Endometrium (tissue), 2 donors: ENCODE measurements at regions not wholly inside any gene's neighbourhood (a gene's known extent, or its start where the extent isn't known, plus 50 kb on each side); places are given as distances from the start of the nearest gene placed in this dataset.
"Not testable (repeated sequence)": the region's sequence is repeated elsewhere in the genome, so short reads cannot be mapped to it uniquely, and the experiment has no call there.

Experiments used
- FAIRE-seq: peaks from 2 replicates; lab custom pipeline; 2012; peaks lifted over from hg19 to GRCh38; lab: Jason Lieb, UNC
- donor health status: control.
- donor health status: control.

DNA sequence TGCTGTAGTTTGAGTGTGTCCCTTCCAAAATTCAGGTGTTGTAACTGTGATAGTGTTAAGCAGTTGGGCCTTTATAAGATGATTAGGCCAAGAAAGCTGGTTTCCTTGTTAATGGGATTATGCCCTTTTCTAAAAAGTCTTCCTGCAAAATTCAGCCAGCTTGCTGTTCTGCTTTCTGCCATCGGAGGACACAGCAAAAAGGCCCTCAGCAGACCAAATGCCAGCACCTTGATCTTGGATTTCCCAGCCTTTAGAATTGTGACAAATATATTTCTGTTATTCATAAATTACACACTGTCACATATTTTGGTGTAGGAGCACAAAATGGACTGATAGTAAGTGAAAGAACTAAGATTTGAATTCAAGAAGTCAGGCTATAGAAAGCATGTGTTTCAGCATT, 203.2 kb downstream of the IZUMO3 start:
- no peak for FAIRE-seq

DNA sequence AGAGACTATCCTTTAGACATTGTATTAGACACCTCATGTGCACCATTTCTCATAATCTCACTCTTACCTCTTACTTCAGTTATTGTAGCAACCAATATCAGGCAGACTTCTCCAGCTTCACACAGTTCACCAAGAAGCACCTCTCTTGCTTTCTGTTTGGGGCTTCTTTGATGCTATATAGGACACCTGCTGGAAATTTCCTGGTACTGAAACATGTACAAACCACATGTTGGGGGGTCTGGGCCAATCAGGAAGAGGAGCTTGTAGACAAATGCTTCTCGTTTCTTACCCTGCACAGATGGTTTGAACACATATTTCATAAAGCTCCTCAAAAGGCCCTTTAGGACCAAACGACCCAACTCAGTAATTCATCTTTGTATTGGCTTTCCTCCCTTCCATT, 212.1 kb downstream of the IZUMO3 start:
- FAIRE-seq, result no peak

DNA sequence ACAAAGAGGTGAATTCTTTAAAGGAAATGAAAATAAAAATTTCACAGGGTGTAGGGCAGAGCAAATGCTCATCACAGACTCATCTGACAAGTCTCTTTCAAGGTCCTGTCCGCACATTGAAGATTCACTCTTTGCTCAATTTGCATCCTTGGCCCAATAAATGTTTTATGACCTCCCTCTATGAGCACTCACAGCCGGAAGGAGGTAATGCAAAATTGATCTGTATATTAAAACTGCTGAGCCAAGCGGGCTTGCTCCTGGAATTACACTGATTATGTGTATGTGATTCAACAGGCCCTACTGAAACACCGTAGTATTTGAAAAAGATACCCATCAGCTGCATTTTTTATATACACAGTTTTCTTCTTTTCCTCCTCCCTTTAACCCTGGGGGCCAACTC, 246.8 kb downstream of the IZUMO3 start:
- FAIRE-seq, result no peak

DNA sequence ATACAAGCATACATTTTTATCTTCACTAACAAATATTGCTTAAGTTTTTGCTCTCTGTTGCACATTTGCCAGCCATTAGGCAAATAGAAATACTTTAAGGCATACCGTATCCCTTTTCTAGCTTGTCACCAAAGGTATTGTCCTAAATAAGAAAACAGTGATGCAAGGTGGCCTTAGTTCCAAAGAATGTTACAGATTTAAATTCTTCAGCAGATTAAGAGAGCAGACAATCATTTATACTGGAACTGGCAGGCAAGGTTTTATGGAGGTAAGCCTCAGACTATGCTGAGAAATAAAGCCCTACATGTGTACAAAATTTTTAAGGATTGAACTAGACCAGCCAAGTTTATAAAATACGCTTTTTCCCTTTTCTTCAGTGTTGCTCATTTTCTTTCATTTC, 247.8 kb downstream of the IZUMO3 start:
- no peak for FAIRE-seq

DNA sequence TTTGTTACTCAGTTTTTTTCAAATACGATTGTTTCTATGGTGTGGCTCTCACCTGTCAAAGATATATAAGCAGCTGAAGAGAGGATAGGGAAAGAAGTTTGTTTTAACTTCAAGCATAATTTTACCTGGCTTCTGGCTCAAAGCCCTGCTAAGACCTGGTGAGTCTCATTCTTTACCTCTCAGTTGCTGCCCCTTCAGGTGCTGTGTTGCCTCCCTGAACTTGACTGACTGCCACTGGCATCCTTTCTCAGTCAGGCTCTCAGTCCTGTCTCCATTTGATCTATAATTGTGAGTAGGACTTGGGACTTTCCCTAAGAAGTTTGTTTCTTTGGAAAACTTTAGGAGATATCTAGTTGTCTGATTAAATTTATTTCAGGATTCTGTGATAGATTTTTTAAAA, 249.6 kb downstream of the IZUMO3 start:
- no peak for FAIRE-seq

DNA sequence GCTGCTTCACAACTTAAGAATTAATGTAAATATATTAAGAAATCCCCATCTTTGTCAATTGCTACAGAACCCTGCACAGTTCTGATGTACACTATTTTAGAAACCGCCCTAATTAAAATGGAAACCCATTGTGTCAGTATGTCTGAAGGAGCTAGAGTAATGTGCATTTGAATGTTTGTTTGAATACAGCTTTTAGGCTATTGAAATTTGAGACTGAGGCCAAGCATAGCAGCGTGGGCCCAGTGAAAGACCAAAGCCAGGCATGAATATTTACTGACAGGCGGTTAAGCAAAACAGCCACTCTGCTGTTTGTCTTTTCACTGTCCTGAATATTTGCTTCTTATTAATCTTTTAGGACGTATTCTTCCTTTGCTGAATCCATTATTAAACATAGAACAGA, 252.3 kb downstream of the IZUMO3 start:
- no peak for FAIRE-seq

DNA sequence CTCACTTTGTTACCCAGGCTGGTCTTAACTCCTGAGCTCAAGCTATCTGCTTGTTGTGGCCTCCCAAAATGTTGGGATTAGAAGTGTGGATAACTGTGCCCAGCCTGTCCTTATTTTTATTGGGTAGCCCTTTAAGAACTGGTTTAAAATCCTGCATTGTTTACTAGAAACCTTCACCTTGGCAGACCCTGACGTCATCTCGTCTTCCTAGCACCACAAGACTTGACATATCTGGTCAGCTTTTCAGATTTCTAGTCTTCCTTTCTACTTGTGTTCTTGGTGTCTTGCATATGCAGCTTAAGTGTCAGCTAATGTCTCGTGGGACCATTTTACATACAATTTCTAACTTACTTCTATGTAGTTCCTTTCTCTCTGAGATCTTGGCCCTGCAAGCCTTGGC, 258.9 kb downstream of the IZUMO3 start:
- FAIRE-seq, result no peak

DNA sequence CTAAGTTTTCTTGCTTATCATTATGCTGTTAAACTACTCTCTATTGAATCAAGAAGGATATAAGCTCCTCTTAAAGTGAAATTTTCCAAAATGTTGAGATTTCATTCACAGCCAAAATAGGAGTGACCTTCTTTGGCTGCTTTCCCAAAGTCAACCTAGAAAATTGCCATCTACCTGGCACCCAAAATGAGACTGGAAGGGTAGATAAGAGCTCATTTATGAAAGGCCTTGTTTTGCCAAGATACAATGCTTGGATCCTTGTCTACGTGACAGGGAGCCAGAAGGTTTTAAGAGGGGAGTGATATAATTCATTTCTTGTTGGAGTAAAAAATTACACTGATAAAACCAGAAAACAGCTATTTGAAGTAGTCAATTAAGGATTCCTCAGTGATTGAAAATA, 287.1 kb downstream of the IZUMO3 start:
- FAIRE-seq, result no peak

DNA sequence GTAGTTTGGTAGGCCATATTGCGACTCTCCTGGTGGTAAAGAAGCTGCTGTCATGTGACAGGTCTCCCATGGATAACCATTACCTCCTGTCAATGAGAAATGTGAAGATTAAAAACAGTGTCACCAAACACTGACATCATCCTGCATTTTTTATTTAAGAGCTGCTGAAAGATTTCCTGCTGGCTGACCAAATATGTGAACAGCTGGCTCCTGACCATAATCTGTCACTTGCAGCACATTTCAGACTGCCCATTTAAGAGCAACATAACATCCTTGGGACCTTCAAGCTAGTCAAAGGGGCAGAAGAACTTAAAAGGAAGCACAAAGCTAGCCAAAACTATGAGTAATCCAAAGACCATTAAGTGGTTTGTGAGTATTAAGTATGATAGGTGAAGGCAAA, 288.0 kb downstream of the IZUMO3 start:
- FAIRE-seq, result no peak

DNA sequence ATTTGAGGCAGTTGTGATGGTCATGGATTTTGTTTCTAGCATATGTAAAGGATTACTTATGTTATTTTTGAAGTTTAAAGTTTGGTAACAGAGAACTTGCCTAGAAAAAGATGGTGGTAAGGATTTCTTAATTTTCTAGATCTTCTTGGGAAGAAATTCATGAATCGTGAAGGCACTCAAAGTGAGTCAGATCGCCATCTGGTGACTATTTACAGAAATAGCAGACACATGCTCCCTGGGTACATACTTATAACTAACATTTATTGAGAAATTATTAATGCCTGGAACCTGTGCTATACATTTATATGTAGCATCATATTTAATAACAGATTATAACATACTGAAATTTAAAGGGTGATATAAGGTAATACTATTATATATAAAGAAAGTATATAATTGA, 299.7 kb downstream of the IZUMO3 start:
- no peak for FAIRE-seq

DNA sequence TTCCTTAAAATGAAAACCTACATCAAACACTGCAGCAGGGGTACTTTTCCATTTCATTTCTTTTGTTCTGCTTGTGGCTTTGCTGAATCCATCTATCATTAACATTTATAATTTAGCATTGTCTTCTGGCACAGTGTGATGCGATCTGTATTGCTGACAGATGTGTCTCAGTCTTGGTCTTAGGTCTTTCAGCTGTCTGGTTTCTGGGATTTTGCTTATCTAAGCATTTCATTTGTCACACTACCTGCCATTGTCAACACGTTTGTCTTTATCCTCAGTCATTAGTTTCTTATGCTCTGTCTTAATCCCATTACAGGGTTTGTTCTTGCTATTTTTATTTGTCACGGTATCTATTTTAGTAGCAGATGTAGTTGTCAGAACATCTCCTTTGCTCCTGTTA, 303.1 kb downstream of the IZUMO3 start:
- no peak for FAIRE-seq

DNA sequence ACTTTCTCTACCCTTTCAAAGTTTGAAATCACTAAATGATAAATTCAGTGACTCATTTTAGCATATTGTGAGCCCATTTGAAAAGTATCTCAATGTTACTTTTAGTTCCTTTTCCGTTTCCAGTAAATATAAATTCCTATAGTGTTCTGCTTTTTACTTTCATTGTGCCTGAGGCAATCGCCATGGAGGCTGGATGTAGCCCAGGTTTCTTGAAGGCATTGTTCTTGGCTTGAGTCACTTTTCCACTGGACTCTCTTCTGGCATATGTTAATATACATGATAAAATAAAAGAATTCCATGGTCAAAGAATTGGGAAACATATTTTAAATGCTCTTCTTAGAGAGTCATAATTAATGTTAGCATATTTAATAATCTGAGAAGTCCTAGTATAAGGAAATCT, 327.0 kb downstream of the IZUMO3 start:
- no peak for FAIRE-seq

DNA sequence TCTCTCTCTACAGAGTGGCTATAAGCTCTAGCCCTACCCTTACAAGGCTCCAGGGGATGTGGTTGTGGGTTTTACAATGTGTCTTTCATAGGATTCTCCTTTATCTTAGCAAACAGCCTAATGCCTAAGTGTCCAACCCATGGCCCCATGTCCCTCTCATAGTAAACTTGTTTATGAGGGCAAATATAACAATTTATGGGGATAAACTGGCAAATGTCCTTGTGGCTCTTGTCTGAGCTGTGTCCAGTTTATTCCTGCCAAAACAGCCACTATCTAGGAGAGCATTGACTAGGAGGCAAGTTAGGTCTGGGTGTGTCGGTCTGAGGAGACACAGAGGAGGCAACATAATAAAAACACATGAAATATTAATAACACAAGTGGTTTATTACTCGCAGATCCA, 335.1 kb downstream of the IZUMO3 start:
- no peak for FAIRE-seq

DNA sequence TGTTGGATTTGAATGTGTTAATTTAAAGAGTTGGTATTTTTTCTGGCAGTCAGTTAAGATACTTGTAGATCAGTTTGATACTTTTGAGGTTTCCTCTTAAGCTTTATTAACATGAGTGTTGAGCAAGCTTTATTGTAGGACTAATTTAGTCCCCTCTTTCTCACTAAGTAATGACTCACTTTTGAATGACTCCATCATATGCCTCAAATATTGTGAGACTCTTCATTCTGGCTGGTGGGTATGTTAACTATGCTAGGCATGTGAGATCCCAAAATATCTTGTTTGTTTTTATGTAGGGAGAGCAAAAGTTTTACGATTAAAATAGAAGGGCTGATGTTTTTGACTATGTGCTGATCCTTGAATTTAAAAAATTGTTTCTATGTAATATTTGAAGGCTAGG, 355.7 kb downstream of the IZUMO3 start:
- FAIRE-seq, result no peak

DNA sequence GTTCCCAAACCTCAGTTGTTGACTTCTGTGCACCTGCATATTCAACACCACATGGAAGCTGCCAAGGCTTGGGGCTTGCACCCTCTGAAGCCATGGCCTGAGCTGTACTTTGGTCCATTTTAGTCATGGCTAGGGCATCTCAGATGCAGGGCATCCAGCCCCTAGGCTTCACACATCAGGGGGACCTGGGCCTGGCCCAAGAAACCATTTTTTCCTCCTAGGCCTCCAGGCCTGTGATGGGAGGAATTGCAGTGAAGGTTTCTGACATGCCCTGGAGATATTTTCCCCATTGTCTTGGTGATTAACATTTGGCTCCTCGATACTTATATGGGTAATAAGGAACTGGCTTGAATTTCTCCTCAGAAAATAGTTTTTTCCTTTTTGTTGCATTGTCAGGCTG, 354.5 kb upstream of the ELAVL2 start:
- not testable (repeated sequence) for FAIRE-seq

DNA sequence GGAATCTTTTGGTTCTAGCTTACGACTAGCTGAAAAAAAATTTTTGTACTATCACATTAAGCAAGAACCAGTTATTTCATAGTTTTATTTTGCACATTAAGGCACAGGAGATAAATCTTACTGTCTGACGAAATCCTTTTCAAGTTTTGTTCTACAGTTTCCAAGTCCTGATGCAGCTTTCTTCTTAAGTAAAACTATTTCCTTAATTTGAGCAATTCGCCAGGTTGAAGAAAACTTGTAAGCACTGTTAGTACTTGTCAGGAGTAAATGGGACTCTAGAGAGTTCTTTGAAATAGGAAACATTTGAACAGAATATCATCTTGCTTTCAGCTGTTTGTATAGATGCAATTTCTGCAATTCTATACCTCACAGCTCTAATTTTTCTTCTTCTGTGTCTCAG, 318.8 kb upstream of the ELAVL2 start:
- no peak for FAIRE-seq

DNA sequence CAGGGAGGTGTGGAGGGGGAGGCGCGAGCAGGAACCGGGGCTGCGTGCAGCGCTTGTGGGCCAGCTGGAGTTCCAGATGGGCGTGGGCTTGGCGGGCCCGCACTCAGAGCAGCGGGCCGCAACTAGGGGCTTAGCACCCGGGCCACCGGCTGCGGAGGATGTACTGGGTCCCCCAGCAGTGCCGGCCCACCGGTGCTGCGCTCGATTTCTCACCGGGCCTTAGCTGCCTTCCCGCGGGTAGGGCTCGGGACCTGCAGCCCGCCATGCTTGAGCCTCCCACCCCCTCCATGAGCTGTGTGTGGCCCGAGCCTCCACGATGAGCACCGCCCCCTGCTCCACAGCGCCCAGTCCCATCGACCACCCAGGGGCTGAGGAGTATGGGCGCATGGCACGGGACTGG, 309.0 kb upstream of the ELAVL2 start:
- not testable (repeated sequence) for FAIRE-seq

DNA sequence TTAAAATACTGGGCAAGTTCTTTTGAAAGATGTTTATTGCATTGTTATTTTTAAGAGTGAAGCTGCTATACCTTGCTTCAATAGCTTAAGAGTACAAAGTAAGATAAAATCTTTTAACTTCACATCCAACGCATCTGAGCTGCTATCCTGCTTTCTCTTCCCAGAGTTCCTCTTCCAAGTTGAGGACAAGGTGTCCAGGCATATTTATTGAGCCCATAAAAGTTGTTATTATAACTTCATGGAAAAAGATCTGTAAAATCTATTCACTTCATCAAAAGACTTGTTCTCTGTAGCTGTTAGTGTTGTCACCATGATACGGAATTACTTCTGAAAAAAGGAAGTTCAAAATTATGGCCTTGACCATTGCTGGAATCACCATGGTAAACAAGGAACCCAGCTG, 306.2 kb upstream of the ELAVL2 start:
- no peak for FAIRE-seq

DNA sequence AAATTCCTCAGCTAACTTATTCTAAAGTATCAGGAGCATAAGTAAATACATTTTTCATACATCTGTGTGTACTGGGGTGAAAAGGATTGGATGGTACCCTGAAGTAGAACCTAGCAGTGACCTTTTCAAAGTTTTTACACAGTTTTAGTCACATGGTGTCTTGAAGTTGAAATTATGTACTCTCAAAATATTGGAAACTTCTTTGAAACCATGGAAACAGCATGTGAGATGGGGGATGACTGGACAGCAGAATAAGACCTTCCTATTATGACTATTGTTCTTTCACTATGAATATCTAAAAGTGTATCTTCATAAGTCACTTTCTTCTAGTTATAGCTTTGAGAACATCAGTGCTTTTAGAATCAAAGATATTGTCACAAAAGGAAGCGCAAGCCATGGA, 301.5 kb upstream of the ELAVL2 start:
- no peak for FAIRE-seq

DNA sequence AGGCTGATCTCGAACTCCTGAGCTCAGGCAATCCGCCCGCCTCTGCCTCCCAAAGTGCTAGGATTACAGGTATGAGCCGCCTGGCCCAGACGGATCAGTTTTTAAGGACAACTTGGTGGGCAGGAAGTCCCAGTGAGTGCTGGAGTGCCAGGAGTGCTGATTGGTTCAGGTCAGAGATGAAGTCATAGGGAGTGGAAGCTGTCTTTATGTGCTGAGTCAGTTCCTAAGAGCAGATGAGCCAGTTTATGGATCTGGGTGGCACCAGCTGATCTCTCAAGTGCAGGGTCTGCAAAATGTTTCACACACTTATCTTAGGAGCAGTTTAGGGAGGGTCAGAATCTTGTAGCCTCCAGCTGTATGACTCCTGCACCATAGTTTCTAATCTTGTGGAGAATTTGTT, 292.1 kb upstream of the ELAVL2 start:
- no peak for FAIRE-seq

DNA sequence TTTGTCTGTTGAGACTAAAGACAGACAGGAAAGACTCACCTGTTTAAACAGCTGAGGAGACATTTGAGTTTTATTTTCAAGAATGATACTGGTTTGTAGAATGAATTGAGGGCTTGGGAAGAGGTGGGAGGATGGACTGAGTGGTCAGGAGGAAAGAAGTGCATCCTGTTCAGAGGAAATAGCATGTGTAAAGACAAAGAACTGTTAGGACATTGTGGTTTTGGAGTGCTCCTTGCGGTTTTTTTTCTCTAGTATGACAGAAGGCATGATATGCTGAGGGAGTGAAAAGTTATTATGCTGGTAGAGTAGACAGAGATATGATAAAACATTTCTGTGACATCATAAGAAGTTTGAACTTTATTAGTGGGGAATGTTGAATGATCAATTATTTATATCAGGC, 270.7 kb upstream of the ELAVL2 start:
- FAIRE-seq, result no peak

DNA sequence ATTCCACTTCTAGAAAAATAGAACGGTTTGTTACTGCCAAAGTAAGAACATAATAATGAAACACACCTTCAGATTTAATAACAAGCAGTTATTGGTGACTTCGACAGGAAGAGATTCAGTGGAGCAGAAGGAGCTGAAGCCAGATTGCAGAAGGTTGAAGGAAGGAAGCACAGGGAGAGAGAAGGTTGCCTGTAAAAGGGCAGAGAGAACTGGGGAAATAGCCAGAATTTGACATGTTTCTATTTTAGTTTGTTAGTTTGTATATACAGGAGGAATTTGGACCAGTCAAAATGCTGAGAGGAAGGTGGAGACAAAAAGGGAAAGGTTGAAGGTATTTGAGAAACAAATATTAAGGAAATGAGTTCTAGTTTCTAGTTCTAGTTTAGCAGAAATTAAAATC, 269.2 kb upstream of the ELAVL2 start:
- no peak for FAIRE-seq

DNA sequence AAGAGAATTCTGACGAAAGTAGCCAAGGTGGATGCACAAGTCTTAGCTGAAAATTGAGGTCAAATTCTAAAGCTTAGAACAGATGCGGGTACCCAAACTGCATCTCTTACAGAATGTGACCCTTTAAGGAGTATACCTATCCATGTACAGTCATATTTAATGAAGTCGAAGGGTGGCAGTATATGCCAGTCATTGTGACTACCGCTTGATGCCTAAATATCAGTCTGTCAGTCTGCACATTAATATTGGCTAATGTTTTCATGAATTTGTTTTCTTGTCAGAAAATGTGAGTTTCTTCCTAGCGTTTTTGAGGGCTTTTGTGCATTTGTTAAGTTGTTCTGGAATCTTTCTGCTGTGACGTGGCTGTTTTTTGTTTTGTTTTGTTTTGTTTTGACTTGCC, 264.5 kb upstream of the ELAVL2 start:
- no peak for FAIRE-seq

DNA sequence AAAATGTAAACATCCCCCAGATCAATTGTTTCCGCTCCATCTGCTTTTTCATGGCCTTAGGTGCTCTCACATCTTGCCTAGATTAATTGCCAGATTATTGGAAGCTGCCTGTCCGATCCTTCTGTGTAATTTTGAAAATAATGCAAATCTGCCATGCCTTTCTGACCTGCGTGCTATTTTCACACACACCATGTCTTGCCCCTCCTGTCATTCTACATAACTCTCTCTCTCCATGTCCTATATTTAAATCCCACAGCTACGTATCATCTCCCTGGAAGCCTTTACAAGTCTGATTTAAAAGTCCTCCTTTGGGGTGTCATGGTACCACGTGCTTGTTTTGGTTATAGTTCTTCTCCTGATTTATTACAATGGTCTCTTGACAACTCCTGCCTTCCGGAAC, 247.6 kb upstream of the ELAVL2 start:
- no peak for FAIRE-seq

DNA sequence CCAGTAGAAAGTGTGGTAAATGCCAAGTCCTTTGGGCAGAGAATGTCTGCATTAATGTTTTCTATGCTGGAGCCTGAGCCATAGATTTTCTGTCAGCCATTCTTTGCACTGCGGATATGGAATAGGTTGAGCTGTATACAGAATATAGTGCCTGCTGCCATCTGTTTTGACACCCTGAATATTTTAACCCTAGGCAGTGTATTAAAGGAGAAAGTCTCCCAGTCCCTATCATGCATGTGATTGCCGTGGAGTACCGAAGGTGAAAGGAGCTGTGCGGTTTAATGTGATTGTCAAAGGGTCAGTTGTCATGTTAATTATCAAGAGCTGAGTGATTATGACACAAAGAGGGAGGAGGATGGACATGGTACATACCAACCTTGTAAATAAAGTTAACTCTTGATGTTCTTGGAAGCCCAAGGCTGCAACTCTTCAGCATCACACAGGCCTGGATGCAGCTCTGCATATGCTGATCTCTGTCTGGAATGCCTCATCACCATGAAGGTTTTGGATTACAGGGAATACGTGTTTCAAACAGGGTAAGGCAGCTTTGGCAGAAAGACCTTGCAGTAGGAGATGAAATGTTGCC, 247.1 kb upstream of the ELAVL2 start:
- no peak for FAIRE-seq
